K562 (cell line): ENCODE measurements at regions not wholly inside any gene's neighbourhood (a gene's known extent, or its start where the extent isn't known, plus 50 kb on each side); places are given as distances from the start of the nearest gene placed in this dataset.

Experiments
- MXI1 ChIP-seq: IDR thresholded peaks from 2 replicates; pipeline ENCODE4 v1.6.1; 2011; ENCODE audit warnings: low read depth, mild to moderate bottlenecking, improper control_type of control experiment, low read length
- RFX1 ChIP-seq: fragments of 450-650 bp; IDR thresholded peaks from 2 replicates; pipeline ENCODE4 v1.6.1; 2016; ENCODE audit warnings: mild to moderate bottlenecking, moderate library complexity

DNA sequence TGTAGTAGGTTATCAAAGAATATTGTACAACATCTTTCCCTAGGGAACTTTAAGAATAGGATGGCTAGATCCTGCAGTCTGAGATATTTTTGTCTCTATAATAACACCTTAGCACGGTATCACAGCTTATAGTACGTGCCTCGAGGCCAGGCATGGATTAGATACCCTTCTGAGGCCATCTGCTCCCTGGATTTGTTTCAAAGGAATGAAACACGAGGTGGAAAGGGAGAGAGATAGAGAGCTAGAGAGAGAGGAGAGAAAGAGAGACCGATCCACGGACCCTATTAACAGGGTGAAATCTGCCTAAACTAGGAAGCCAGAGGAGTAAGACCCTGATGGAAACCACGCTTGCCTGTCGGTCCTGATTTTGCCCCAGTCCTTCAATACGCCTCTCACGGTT, 92.5 kb downstream of the CD83 start:
- TF ChIP-seq MXI1: no peak
- TF ChIP-seq RFX1: no peak
